ENCODE measurements at regions not wholly inside any gene's neighbourhood (a gene's known extent, or its start where the extent isn't known, plus 50 kb on each side); places are given as distances from the start of the nearest gene placed in this dataset.

GRCh38 chr3:191682961-191683360 lies 222.0 kb downstream of the PYDC2 start:
- TF ChIP-seq, protein P1, sequence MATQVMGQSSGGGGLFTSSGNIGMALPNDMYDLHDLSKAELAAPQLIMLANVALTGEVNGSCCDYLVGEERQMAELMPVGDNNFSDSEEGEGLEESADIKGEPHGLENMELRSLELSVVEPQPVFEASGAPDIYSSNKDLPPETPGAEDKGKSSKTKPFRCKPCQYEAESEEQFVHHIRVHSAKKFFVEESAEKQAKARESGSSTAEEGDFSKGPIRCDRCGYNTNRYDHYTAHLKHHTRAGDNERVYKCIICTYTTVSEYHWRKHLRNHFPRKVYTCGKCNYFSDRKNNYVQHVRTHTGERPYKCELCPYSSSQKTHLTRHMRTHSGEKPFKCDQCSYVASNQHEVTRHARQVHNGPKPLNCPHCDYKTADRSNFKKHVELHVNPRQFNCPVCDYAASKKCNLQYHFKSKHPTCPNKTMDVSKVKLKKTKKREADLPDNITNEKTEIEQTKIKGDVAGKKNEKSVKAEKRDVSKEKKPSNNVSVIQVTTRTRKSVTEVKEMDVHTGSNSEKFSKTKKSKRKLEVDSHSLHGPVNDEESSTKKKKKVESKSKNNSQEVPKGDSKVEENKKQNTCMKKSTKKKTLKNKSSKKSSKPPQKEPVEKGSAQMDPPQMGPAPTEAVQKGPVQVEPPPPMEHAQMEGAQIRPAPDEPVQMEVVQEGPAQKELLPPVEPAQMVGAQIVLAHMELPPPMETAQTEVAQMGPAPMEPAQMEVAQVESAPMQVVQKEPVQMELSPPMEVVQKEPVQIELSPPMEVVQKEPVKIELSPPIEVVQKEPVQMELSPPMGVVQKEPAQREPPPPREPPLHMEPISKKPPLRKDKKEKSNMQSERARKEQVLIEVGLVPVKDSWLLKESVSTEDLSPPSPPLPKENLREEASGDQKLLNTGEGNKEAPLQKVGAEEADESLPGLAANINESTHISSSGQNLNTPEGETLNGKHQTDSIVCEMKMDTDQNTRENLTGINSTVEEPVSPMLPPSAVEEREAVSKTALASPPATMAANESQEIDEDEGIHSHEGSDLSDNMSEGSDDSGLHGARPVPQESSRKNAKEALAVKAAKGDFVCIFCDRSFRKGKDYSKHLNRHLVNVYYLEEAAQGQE (IDR thresholded peaks at IDR 0.05): no peak
- TF ChIP-seq, protein P2, sequence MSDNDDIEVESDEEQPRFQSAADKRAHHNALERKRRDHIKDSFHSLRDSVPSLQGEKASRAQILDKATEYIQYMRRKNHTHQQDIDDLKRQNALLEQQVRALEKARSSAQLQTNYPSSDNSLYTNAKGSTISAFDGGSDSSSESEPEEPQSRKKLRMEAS (IDR thresholded peaks at IDR 0.05): no peak
- TF ChIP-seq, protein P3, sequence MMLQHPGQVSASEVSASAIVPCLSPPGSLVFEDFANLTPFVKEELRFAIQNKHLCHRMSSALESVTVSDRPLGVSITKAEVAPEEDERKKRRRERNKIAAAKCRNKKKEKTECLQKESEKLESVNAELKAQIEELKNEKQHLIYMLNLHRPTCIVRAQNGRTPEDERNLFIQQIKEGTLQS (IDR thresholded peaks at IDR 0.05): no peak
- TF ChIP-seq, protein P4, sequence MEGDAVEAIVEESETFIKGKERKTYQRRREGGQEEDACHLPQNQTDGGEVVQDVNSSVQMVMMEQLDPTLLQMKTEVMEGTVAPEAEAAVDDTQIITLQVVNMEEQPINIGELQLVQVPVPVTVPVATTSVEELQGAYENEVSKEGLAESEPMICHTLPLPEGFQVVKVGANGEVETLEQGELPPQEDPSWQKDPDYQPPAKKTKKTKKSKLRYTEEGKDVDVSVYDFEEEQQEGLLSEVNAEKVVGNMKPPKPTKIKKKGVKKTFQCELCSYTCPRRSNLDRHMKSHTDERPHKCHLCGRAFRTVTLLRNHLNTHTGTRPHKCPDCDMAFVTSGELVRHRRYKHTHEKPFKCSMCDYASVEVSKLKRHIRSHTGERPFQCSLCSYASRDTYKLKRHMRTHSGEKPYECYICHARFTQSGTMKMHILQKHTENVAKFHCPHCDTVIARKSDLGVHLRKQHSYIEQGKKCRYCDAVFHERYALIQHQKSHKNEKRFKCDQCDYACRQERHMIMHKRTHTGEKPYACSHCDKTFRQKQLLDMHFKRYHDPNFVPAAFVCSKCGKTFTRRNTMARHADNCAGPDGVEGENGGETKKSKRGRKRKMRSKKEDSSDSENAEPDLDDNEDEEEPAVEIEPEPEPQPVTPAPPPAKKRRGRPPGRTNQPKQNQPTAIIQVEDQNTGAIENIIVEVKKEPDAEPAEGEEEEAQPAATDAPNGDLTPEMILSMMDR (IDR thresholded peaks at IDR 0.05; ENCODE audit: low read depth, low read length, missing input control): no peak
- TF ChIP-seq NR2F2 (IDR thresholded peaks at IDR 0.05): no peak
- TF ChIP-seq GABPA (IDR thresholded peaks at IDR 0.05 in 1 of 2, conservative IDR thresholded peaks at IDR 0.05 in 1 of 2): no peak
- no peak for TF ChIP-seq HNF4G (IDR thresholded peaks at IDR 0.05)
- TF ChIP-seq FOXA1 (IDR thresholded peaks at IDR 0.05): no peak
- TF ChIP-seq HNF4A (conservative IDR thresholded peaks at IDR 0.05): no peak
- TF ChIP-seq SP1 (IDR thresholded peaks at IDR 0.05): no peak
- TF ChIP-seq RAD21 (IDR thresholded peaks at IDR 0.05): no peak
- TF ChIP-seq JUND (IDR thresholded peaks at IDR 0.05): no peak
- no peak for TF ChIP-seq EGR1 (IDR thresholded peaks at IDR 0.05; ENCODE audit: low read depth in 2 of 2)
- no peak for TF ChIP-seq TAF1 (conservative IDR thresholded peaks at IDR 0.05)
- TF ChIP-seq YY1 (IDR thresholded peaks at IDR 0.05): no peak
- TF ChIP-seq, protein P5, sequence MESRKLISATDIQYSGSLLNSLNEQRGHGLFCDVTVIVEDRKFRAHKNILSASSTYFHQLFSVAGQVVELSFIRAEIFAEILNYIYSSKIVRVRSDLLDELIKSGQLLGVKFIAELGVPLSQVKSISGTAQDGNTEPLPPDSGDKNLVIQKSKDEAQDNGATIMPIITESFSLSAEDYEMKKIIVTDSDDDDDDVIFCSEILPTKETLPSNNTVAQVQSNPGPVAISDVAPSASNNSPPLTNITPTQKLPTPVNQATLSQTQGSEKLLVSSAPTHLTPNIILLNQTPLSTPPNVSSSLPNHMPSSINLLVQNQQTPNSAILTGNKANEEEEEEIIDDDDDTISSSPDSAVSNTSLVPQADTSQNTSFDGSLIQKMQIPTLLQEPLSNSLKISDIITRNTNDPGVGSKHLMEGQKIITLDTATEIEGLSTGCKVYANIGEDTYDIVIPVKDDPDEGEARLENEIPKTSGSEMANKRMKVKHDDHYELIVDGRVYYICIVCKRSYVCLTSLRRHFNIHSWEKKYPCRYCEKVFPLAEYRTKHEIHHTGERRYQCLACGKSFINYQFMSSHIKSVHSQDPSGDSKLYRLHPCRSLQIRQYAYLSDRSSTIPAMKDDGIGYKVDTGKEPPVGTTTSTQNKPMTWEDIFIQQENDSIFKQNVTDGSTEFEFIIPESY (IDR thresholded peaks at IDR 0.05): no peak
- no peak for TF ChIP-seq FOXA2 (IDR thresholded peaks at IDR 0.05)
- TF ChIP-seq RXRA (IDR thresholded peaks at IDR 0.05): no peak
- WGBS: 82% methylated on average over 5 of the region's 5 CpGs
- no peaks in the 10 kb centered on the region for H3K36me3 ChIP-seq (ENCODE audit: control insufficient read depth in 4 of 4, insufficient read depth in 3 of 4, low read depth in 1 of 4, low read length in 3 of 4)
- no peak overlapping the region for H3K27ac ChIP-seq (ENCODE audit: low read depth in 1 of 2, low read length in 2 of 2)
- no peaks in the 10 kb centered on the region for H3K4me1 ChIP-seq (ENCODE audit: control insufficient read depth in 4 of 4, insufficient read depth in 4 of 4, low read length in 3 of 4)
- no peak for DNase-seq (ENCODE audit: low spot score)
- no peak overlapping the region for H3K4me3 ChIP-seq (ENCODE audit: low read depth in 1 of 3, low read length in 3 of 3)
- H3K9me3 ChIP-seq (ENCODE audit: control insufficient read depth in 4 of 4, low read length in 3 of 4): peaks cover 0 to 3% (median 0%) of the 10 kb centered on the region in 4 donors
- no peaks in the 10 kb centered on the region for H3K27me3 ChIP-seq (ENCODE audit: control insufficient read depth in 4 of 4, insufficient read depth in 4 of 4, low read length in 3 of 4)
- H3K9ac ChIP-seq (ENCODE audit: low read depth in 1 of 2, low read length in 2 of 2): no peak overlapping the region

All from liver (tissue), 8 donors.